Kidney (tissue), 13 donors: ENCODE measurements at regions not wholly inside any gene's neighbourhood (a gene's known extent, or its start where the extent isn't known, plus 50 kb on each side); places are given as distances from the start of the nearest gene placed in this dataset.

Experiments
- DNase-seq, 5 donors: peaks; one replicate each; pipeline ENCODE4 v3.0.0-alpha.2; 2013 to 2020
- FAIRE-seq: peaks from 2 replicates; lab custom pipeline; 2012; peaks lifted over from hg19 to GRCh38; lab: Jason Lieb, UNC
- H3K27ac ChIP-seq, 2 donors: one replicate each; pipeline ENCODE4 v1.7.0; 2013; ENCODE audit warnings: low read depth in 2 of 2, low read length in 2 of 2, inconsistent platforms in 1 of 2
- H3K27me3 ChIP-seq: one replicate; pipeline ENCODE4 v1.7.1; 2013; ENCODE audit warnings: low read length, inconsistent platforms; ENCODE audit not compliant: control insufficient read depth, insufficient read depth
- H3K36me3 ChIP-seq, 3 donors: one replicate each; pipeline versions ENCODE4 v1.7.0 to v1.7.1; 2013; ENCODE audit warnings: low read length in 3 of 3, control low read depth in 1 of 3, inconsistent platforms in 1 of 3; ENCODE audit not compliant: insufficient read depth in 3 of 3, control insufficient read depth in 2 of 3
- H3K4me1 ChIP-seq, 3 donors: one replicate each; pipeline versions ENCODE4 v1.7.0 to v1.7.1; 2013; ENCODE audit warnings: low read length in 3 of 3, inconsistent platforms in 1 of 3, low read depth in 1 of 3; ENCODE audit not compliant: control insufficient read depth in 2 of 3, insufficient read depth in 2 of 3
- H3K4me3 ChIP-seq, 3 donors: one replicate each; pipeline versions ENCODE4 v1.7.0 to v1.8.1; 2013; ENCODE audit warnings: low read length in 3 of 3, control low read depth in 1 of 3, inconsistent platforms in 1 of 3
- H3K9ac ChIP-seq, 3 donors: one replicate each; pipeline versions ENCODE4 v1.7.0 to v1.7.1; 2013; ENCODE audit warnings: low read length in 3 of 3, control low read depth in 1 of 3, inconsistent platforms in 1 of 3
- H3K9me3 ChIP-seq, 3 donors: one replicate each; pipeline versions ENCODE4 v1.7.0 to v1.7.1; 2013; ENCODE audit warnings: low read length in 3 of 3, control low read depth in 1 of 3, inconsistent platforms in 1 of 3; ENCODE audit not compliant: control insufficient read depth in 2 of 3, insufficient read depth in 1 of 3
- intact Hi-C: fragments of 100-400 bp; cut with DNase I; formaldehyde crosslinking; loops from one replicate; pipeline ENCODE4 v1.11.1; 2022
- TF ChIP-seq, protein P1 (sequence below): IDR thresholded peaks from 3 replicates; pipeline ENCODE4 v1.5.1; 2012; ENCODE audit warnings: mild to moderate bottlenecking, moderate library complexity, borderline replicate concordance; ENCODE audit not compliant: insufficient read depth; ENCODE audit errors: extremely low read depth
- donor health status: control.
- donor health status: control.
- donor health status: control.
- donor health status: control.
- donor health status: control.
- donor health status: DM: yes; HTN: yes; CAD: no.
- donor health status: Normal renal cell carcinoma (clear cell type).

- DNase-seq, result peak in 2 of 5 donors; percentile 5 to 7
- no peak overlapping the region for H3K27ac ChIP-seq
- no peak overlapping the region for H3K4me3 ChIP-seq
- H3K9ac ChIP-seq, result no peak overlapping the region
- FAIRE-seq, result no peak
- H3K27me3 ChIP-seq, result no peaks in the 10 kb centered on the region
- H3K9me3 ChIP-seq, result no peaks in the 10 kb centered on the region
- intact Hi-C loops, result no loop called here
- H3K36me3 ChIP-seq, result no peaks in the 10 kb centered on the region
- TF ChIP-seq, protein P1, sequence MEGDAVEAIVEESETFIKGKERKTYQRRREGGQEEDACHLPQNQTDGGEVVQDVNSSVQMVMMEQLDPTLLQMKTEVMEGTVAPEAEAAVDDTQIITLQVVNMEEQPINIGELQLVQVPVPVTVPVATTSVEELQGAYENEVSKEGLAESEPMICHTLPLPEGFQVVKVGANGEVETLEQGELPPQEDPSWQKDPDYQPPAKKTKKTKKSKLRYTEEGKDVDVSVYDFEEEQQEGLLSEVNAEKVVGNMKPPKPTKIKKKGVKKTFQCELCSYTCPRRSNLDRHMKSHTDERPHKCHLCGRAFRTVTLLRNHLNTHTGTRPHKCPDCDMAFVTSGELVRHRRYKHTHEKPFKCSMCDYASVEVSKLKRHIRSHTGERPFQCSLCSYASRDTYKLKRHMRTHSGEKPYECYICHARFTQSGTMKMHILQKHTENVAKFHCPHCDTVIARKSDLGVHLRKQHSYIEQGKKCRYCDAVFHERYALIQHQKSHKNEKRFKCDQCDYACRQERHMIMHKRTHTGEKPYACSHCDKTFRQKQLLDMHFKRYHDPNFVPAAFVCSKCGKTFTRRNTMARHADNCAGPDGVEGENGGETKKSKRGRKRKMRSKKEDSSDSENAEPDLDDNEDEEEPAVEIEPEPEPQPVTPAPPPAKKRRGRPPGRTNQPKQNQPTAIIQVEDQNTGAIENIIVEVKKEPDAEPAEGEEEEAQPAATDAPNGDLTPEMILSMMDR, result no peak
- H3K4me1 ChIP-seq, result no peaks in the 10 kb centered on the region
Measured at GRCh38 chr3:59660376-59660775, 610.6 kb upstream of the CFAP20DC start.

DNA sequence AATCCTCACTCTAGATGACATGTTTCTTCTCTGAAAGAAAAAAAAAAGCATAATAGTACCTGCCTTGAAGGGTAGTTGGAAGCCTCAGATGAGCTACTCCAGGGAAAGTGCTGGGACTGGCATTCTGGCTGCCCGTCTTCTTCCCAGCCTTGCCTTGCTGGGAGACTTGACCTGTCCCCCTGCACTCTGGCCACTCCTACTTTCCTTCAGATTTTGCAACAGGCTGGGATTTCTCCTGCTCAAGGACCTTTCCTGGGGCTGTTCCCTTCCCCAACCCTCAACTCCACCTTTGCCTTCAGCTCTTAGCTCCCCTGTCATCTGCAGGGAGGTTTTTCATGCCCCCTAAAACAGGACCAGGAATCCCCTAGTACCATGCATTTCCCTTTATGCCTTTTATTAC, 609.9 kb upstream of the CFAP20DC start:
- TF ChIP-seq, protein P1, result no peak
- no peak for FAIRE-seq
- Histone ChIP-seq H3K9me3 (no peaks in the 10 kb centered on the region), H3K27ac (no peak overlapping the region), H3K4me1 (no peaks in the 10 kb centered on the region), H3K27me3 (no peaks in the 10 kb centered on the region), H3K9ac (no peak overlapping the region), H3K36me3 (no peaks in the 10 kb centered on the region), H3K4me3 (no peak overlapping the region)
- intact Hi-C loops, result no loop called here
- DNase-seq, result no peak

DNA sequence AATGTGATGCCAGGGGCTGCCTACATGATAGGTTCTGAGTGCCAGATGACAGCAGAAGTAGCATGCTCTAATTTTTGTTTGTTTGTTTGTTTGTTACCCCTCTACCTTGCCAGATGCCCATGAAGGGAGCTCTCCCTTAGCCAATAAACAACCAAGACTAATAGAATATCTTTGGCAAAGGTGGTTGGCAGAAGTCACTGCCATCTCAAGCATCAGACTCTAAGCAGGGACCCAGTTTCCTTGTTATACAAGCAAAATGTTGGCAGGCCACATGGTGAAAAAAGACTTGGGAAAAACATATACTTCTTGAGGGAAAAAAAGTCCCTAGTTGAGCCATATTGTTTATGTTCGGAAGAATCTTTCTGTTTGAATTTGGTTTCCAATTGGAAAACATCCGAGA, 609.0 kb upstream of the CFAP20DC start:
- DNase-seq (no peak), FAIRE-seq (no peak)
- Histone ChIP-seq H3K9ac (no peak overlapping the region), H3K4me1 (no peaks in the 10 kb centered on the region), H3K36me3 (no peaks in the 10 kb centered on the region), H3K27ac (no peak overlapping the region), H3K4me3 (no peak overlapping the region), H3K27me3 (no peaks in the 10 kb centered on the region), H3K9me3 (no peaks in the 10 kb centered on the region)
- intact Hi-C loops, result no loop called here
- TF ChIP-seq, protein P1, result no peak

GRCh38 chr3:59658274-59658673, 608.4 kb upstream of the CFAP20DC start:
- TF ChIP-seq, protein P1, result no peak
- no peaks in the 10 kb centered on the region for H3K4me1 ChIP-seq

More at GRCh38 chr3:59658274-59658673, 608.4 kb upstream of the CFAP20DC start:
- FAIRE-seq, result no peak
- Histone ChIP-seq H3K9me3 (no peaks in the 10 kb centered on the region), H3K9ac (no peak overlapping the region), H3K36me3 (no peaks in the 10 kb centered on the region), H3K27ac (no peak overlapping the region), H3K4me3 (no peak overlapping the region), H3K27me3 (no peaks in the 10 kb centered on the region)
- no peak for DNase-seq
- intact Hi-C loops, result no loop called here
